LNCaP clone FGC (cell line): ENCODE measurements at regions not wholly inside any gene's neighbourhood (a gene's known extent, or its start where the extent isn't known, plus 50 kb on each side); places are given as distances from the start of the nearest gene placed in this dataset.
A peak's percentile ranks its signal among the peaks of the same experiment; 100 is the strongest.

ENCODE experiments used
- DNase-seq: peaks from one replicate; pipeline ENCODE4 v3.0.0-alpha.2; 2011; ENCODE audit warnings: low read depth
- H3K4me3 ChIP-seq: 2 replicates; pipeline ENCODE4 v1.5.1; 2011; ENCODE audit warnings: mild to moderate bottlenecking, low read depth, low read length, control low read depth
- TF ChIP-seq, protein P1 (sequence below): IDR thresholded peaks from 2 replicates; pipeline ENCODE4 v1.5.1; 2012; ENCODE audit warnings: mild to moderate bottlenecking; ENCODE audit not compliant: control insufficient read depth, insufficient read depth; ENCODE audit errors: extremely low read depth

DNA sequence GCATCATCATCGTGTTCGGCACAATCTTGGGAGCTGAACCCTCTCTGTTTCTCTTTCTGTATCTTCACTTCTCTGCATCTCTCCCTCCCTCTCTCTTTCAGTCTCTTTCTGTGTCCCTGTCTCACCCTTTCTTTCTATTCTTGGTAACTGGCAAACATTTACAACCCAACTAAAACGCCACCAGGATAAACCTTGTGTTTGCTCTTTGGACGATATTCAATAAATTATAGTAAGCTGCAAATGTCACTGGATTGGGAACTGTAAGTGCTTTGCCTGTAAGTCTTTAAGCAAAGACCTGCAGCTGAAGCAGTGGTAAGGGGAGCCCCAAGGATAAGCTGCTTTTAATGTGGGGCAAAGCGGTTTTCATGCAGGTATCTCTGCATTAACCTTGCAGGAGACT is 558.0 kb upstream of the MKI67 start:
- H3K4me3 ChIP-seq: peak overlapping the region; percentile 27
- TF ChIP-seq, protein P1, sequence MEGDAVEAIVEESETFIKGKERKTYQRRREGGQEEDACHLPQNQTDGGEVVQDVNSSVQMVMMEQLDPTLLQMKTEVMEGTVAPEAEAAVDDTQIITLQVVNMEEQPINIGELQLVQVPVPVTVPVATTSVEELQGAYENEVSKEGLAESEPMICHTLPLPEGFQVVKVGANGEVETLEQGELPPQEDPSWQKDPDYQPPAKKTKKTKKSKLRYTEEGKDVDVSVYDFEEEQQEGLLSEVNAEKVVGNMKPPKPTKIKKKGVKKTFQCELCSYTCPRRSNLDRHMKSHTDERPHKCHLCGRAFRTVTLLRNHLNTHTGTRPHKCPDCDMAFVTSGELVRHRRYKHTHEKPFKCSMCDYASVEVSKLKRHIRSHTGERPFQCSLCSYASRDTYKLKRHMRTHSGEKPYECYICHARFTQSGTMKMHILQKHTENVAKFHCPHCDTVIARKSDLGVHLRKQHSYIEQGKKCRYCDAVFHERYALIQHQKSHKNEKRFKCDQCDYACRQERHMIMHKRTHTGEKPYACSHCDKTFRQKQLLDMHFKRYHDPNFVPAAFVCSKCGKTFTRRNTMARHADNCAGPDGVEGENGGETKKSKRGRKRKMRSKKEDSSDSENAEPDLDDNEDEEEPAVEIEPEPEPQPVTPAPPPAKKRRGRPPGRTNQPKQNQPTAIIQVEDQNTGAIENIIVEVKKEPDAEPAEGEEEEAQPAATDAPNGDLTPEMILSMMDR: no peak
- DNase-seq: peak; percentile 41

DNA sequence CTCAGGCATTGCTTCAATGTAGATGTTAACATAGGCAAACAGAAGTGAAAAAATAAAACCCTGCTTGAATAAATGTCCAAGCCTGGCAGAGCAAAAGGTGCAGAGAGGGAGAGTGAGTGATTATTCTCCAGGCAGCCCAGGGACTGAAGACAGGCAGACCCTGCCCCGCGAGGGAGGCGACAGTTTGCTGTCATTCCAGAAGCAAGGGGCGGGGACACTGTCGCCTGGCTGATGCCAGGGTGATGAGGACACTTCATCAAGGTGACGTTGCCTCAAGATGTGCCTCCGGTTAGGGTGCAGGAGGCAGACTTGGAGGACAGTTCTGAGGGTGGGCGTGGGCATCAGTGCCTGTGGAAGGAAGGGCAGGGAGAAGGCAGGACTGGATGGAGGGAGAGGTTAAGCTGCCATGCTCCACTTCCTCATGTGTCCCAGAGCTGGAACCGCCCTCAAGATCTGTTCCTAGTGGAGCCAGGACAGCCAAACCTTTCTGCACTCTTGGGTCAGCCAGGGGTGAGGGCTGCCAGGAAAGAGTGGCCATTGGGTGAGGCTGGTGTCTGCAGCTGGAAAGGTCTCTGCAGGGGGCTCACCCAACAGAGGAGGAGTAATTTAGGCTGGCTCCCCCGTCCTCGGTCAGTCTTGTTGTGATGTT is 560.5 kb upstream of the MKI67 start:
- DNase-seq: no peak
- no peak overlapping the region for H3K4me3 ChIP-seq
- TF ChIP-seq, protein P1: no peak

DNA sequence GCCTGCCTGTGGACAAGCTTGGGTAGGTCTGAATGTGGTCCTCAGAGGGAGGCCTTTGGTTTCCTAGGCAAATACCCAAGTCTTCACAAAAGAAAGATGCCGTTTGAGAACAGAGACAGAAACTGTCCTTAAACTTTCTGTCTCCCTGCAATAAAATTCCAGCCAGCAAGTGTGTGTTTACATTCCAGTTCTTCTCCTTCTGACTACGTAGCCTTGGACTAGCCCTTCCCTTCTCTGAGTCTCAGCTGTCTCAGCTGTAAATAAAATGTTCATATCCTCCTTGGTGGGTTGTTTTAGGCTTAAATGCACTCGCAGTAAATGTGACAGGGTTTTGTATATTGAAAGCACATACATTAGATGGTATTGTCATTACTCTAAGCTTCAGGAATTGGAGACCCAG is 561.2 kb upstream of the MKI67 start:
- H3K4me3 ChIP-seq: no peak overlapping the region
- DNase-seq: no peak
- TF ChIP-seq, protein P1: no peak

DNA sequence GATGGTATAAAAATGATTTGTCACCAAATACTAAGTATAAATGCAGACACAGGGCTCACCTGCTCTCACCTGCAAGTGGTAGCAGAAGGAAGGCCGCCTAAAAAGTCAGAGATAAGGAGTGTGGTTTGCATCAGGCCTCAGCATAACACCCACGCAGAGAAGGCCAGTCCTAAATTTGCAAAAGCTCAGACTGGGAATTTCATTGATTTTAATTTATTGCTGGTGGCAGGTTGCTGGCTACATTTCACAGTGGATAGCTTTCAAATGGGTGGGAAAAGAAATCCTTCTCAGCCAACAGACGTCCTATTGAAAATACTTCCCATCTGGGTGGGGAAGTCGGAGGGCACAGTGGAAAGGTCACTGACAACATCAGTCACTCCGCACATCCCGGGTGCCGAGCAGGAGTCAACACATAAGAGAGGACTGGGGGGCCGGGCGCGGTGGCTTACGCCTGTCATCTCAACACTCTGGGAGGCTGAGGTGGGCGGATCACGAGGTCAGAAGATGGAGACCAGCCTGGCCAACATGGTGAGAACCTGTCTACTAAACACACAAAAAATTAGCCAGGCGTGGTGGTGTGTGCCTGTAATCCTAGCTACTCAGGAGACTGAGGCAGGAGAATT is 561.8 kb upstream of the MKI67 start:
- no peak overlapping the region for H3K4me3 ChIP-seq
- TF ChIP-seq, protein P1: no peak
- no peak for DNase-seq

DNA sequence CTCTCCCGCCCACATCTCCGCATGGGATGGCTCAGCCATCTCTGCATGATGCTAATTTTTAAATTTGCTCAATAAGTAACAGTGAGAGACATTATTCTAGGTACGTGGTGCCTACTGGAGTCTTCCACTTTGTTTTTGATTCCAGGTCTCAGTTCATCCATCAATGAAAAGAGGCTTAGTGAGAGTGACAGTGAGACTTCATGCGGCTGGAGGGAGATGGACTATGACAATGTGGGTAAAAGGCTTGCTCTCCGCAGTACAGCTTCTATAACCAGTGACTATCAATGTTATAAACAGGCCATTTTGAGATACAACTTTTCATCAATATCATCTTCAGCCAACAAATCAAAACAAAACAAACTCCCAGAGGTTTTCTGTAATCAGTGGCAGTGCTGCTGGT is 563.4 kb upstream of the MKI67 start:
- no peak for DNase-seq
- H3K4me3 ChIP-seq: no peak overlapping the region
- TF ChIP-seq, protein P1: no peak

DNA sequence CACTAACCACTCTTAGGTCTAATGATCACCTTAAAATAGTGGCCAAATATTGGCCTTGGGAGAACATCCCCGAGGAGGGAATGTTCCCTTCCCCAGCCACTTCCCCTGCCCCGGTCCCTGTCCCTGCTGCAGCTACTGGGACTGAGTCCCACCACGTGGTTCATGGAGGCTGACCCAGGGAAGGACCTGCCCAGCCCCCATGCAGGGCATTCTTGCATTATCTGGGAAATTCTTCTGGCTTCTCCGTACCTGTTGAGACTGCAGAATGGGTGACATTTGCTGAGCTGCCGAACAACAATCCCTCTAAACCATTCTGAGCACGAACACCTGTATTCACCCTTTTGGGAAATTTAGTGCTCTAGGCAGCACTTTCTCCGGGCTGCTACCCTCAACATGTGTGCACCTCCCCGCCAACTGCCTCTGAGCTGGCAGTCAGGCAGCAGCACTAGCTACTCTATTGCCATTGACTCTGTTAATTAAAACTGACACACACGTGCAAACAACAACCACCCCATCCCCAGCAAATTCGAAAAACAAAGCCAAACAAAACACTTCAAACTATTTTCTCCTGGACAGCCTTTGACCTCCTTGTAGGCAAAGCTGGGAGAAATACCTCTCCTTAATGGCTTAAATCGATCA is 567.4 kb upstream of the MKI67 start:
- no peak overlapping the region for H3K4me3 ChIP-seq
- TF ChIP-seq, protein P1: no peak
- DNase-seq: no peak
